ENCODE measurements at regions not wholly inside any gene's neighbourhood (a gene's known extent, or its start where the extent isn't known, plus 50 kb on each side); places are given as distances from the start of the nearest gene placed in this dataset.

GRCh38 chr21:15207231-15207630, 142.4 kb upstream of the NRIP1 start:
- no peak for TF ChIP-seq POLR2AphosphoS5 (IDR thresholded peaks at IDR 0.05; ENCODE audit: low read depth, low read length)
- TF ChIP-seq, protein P1, sequence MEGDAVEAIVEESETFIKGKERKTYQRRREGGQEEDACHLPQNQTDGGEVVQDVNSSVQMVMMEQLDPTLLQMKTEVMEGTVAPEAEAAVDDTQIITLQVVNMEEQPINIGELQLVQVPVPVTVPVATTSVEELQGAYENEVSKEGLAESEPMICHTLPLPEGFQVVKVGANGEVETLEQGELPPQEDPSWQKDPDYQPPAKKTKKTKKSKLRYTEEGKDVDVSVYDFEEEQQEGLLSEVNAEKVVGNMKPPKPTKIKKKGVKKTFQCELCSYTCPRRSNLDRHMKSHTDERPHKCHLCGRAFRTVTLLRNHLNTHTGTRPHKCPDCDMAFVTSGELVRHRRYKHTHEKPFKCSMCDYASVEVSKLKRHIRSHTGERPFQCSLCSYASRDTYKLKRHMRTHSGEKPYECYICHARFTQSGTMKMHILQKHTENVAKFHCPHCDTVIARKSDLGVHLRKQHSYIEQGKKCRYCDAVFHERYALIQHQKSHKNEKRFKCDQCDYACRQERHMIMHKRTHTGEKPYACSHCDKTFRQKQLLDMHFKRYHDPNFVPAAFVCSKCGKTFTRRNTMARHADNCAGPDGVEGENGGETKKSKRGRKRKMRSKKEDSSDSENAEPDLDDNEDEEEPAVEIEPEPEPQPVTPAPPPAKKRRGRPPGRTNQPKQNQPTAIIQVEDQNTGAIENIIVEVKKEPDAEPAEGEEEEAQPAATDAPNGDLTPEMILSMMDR (IDR thresholded peaks at IDR 0.05) = no peak
- TF ChIP-seq TCF7L2 (IDR thresholded peaks at IDR 0.05; ENCODE audit: low read depth, low read length) = no peak
- TF ChIP-seq SIN3A (IDR thresholded peaks at IDR 0.05; ENCODE audit: borderline replicate concordance, insufficient read depth, low read depth, low read length) = no peak
- no peak for TF ChIP-seq REST (IDR thresholded peaks at IDR 0.05; ENCODE audit: insufficient read depth in 1 of 2, low read depth in 2 of 2, low read length in 1 of 2)

Data from Panc1 (cell line).